H1 (cell line): ENCODE measurements at regions not wholly inside any gene's neighbourhood (a gene's known extent, or its start where the extent isn't known, plus 50 kb on each side); places are given as distances from the start of the nearest gene placed in this dataset.

Experiments
- CTCF ChIA-PET: fragments of 300-600 bp; sonication (Branson Sonifier 250); formaldehyde crosslinking; loops from one replicate; lab custom pipeline; 2021; ENCODE audit not compliant: partially characterized antibody; lab: Charles Lee
- POLR2A ChIA-PET: fragments of 300-600 bp; sonication (Branson Sonifier 250); formaldehyde crosslinking; loops from one replicate; lab custom pipeline; 2021; ENCODE audit warnings: inconsistent platforms; ENCODE audit not compliant: partially characterized antibody; lab: Charles Lee
- DNase-seq, 2 experiments: peaks; one replicate each; pipeline versions ENCODE4 v3.0.0 to v3.0.0-alpha.2; 2010 to 2022; ENCODE audit warnings: low spot score in 2 of 2, low read depth in 1 of 2, mixed read lengths in 1 of 2
- FAIRE-seq: peaks from 2 replicates; lab custom pipeline; 2011; peaks lifted over from hg19 to GRCh38; lab: Jason Lieb, UNC
- H2AFZ ChIP-seq: 2 replicates; pipeline ENCODE4 v1.8.1; 2012; ENCODE audit warnings: low read length, inconsistent platforms
- H2AK5ac ChIP-seq: 2 replicates; pipeline ENCODE4 v1.6.1; 2013; ENCODE audit warnings: low read depth, low read length
- H2BK120ac ChIP-seq: replicated peaks from 2 replicates; pipeline ENCODE3; 2013; ENCODE audit warnings: low read depth, low read length, inconsistent platforms
- H2BK12ac ChIP-seq: 2 replicates; pipeline ENCODE4 v1.6.1; 2013; ENCODE audit warnings: low read depth, low read length
- H2BK15ac ChIP-seq: 2 replicates; pipeline ENCODE4 v1.6.1; 2013; ENCODE audit warnings: low read length
- H2BK20ac ChIP-seq: 2 replicates; pipeline ENCODE4 v1.6.1; 2013; ENCODE audit warnings: low read length
- H2BK5ac ChIP-seq: 2 replicates; pipeline ENCODE4 v1.6.1; 2013; ENCODE audit warnings: low read depth, low read length
- H3K14ac ChIP-seq: 2 replicates; pipeline ENCODE4 v1.6.1; 2013; ENCODE audit warnings: inconsistent platforms; ENCODE audit not compliant: insufficient read length
- H3K18ac ChIP-seq: 2 replicates; pipeline ENCODE4 v1.6.1; 2013; ENCODE audit warnings: low read length; ENCODE audit errors: extremely low read depth
- H3K23ac ChIP-seq: 2 replicates; pipeline ENCODE4 v1.6.1; 2013; ENCODE audit warnings: inconsistent platforms; ENCODE audit not compliant: insufficient read length
- H3K23me2 ChIP-seq: 2 replicates; pipeline ENCODE4 v1.6.1; 2013; ENCODE audit warnings: low read depth, low read length
- H3K27ac ChIP-seq: 2 replicates; pipeline ENCODE4 v1.6.1; 2011; ENCODE audit warnings: low read depth, low read length, inconsistent platforms
- H3K27me3 ChIP-seq, 4 experiments: replicated peaks in 1 of 4; 1 replicate in 1 of 4; 2 replicates in 3 of 4; pipeline versions ENCODE4 v1.6.1 to v1.8.1; 2011 to 2013; ENCODE audit warnings: low read length in 3 of 4, mild to moderate bottlenecking in 3 of 4, inconsistent platforms in 2 of 4, mixed read lengths in 2 of 4, moderate library complexity in 1 of 4; ENCODE audit not compliant: control insufficient read depth in 3 of 4, insufficient read depth in 3 of 4; ENCODE audit errors: extremely low read depth in 1 of 4
- H3K36me3 ChIP-seq, 4 experiments: 2 replicates each; pipeline versions ENCODE4 v1.6.1 to v1.8.1; 2011 to 2013; ENCODE audit warnings: mild to moderate bottlenecking in 4 of 4, low read length in 3 of 4, moderate library complexity in 2 of 4, control low read depth in 1 of 4, inconsistent platforms in 1 of 4; ENCODE audit not compliant: insufficient read depth in 4 of 4, control insufficient read depth in 2 of 4
- H3K4ac ChIP-seq: replicated peaks from 2 replicates; pipeline ENCODE3; 2013; ENCODE audit warnings: low read length, low read depth, mixed read lengths, inconsistent platforms; ENCODE audit not compliant: insufficient read length
- H3K4me1 ChIP-seq, 4 experiments: replicated peaks in 1 of 4; 1 replicate in 1 of 4; 2 replicates in 3 of 4; pipeline versions ENCODE4 v1.6.1 to v1.8.1; 2011 to 2013; ENCODE audit warnings: low read length in 3 of 4, inconsistent platforms in 2 of 4, mixed read lengths in 1 of 4; ENCODE audit not compliant: insufficient read depth in 4 of 4, control insufficient read depth in 3 of 4
- H3K4me2 ChIP-seq, 2 experiments: 2 replicates each; pipeline versions ENCODE4 v1.6.1 to v1.8.1; 2011 to 2013; ENCODE audit warnings: low read depth in 2 of 2, low read length in 2 of 2, control low read depth in 1 of 2, inconsistent platforms in 1 of 2, mild to moderate bottlenecking in 1 of 2; ENCODE audit not compliant: insufficient read depth in 1 of 2
- H3K4me3 ChIP-seq, 4 experiments: fragments of 200-600, 300-600 bp in 1 of 4; sonication (generic), shearing (Covaris generic), sonication (Bioruptor Twin) in 1 of 4; 2 replicates each; pipeline versions ENCODE4 v1.5.1 to v1.8.1; 2011 to 2016; ENCODE audit warnings: low read length in 4 of 4, low read depth in 3 of 4, control low read depth in 2 of 4, inconsistent platforms in 2 of 4, mild to moderate bottlenecking in 2 of 4, mixed read lengths in 1 of 4, moderate library complexity in 1 of 4; ENCODE audit not compliant: insufficient read depth in 2 of 4; ENCODE audit errors: extremely low read depth in 1 of 4
- H3K56ac ChIP-seq: replicated peaks from 2 replicates; pipeline ENCODE3; 2013; ENCODE audit warnings: low read depth, mild to moderate bottlenecking, mixed read lengths, low read length, inconsistent platforms; ENCODE audit not compliant: insufficient read length
- H3K79me1 ChIP-seq: 2 replicates; pipeline ENCODE4 v1.6.1; 2013; ENCODE audit warnings: low read depth, low read length, control low read depth
- H3K79me2 ChIP-seq, 2 experiments: 2 replicates each; pipeline versions ENCODE4 v1.6.1 to v1.8.1; 2012 to 2013; ENCODE audit warnings: low read length in 2 of 2, mild to moderate bottlenecking in 2 of 2, inconsistent platforms in 1 of 2; ENCODE audit not compliant: insufficient read depth in 2 of 2, control insufficient read depth in 1 of 2
- H3K9ac ChIP-seq, 4 experiments: replicated peaks in 1 of 4; 1 replicate in 1 of 4; 2 replicates in 3 of 4; pipeline versions ENCODE4 v1.6.1 to v1.8.1; 2011 to 2013; ENCODE audit warnings: low read depth in 3 of 4, low read length in 3 of 4, control low read depth in 2 of 4, mild to moderate bottlenecking in 2 of 4, moderate library complexity in 2 of 4, inconsistent platforms in 1 of 4; ENCODE audit errors: extremely low read depth in 1 of 4
- H3K9me3 ChIP-seq, 2 experiments: 2 replicates each; pipeline versions ENCODE4 v1.6.1 to v1.8.1; 2012 to 2013; ENCODE audit warnings: mild to moderate bottlenecking in 2 of 2, moderate library complexity in 2 of 2, control low read depth in 1 of 2, inconsistent platforms in 1 of 2, low read depth in 1 of 2, low read length in 1 of 2, mixed read lengths in 1 of 2; ENCODE audit not compliant: insufficient read depth in 2 of 2
- H4K20me1 ChIP-seq, 2 experiments: replicated peaks in 1 of 2; 2 replicates each; pipeline versions ENCODE3 to v1.8.1; 2011 to 2013; ENCODE audit warnings: inconsistent platforms in 2 of 2, low read length in 2 of 2, mild to moderate bottlenecking in 1 of 2; ENCODE audit not compliant: insufficient read depth in 2 of 2, control insufficient read depth in 1 of 2
- H4K5ac ChIP-seq: 2 replicates; pipeline ENCODE4 v1.6.1; 2013; ENCODE audit warnings: low read length, low read depth, mixed read lengths, inconsistent platforms; ENCODE audit not compliant: insufficient read length
- H4K8ac ChIP-seq: 2 replicates; pipeline ENCODE4 v1.8.0; 2013; ENCODE audit warnings: mild to moderate bottlenecking, moderate library complexity, low read length, inconsistent platforms; ENCODE audit not compliant: insufficient read depth; ENCODE audit errors: extremely low read depth
- H4K91ac ChIP-seq: replicated peaks from 2 replicates; pipeline ENCODE3; 2013; ENCODE audit warnings: low read length, mixed read lengths, inconsistent platforms; ENCODE audit not compliant: insufficient read length
- BCL11A ChIP-seq, 2 experiments: IDR thresholded peaks; one replicate each; pipeline ENCODE4 v1.6.1; 2011; ENCODE audit warnings: low read depth in 2 of 2, low read length in 2 of 2, mild to moderate bottlenecking in 2 of 2
- CBX5 ChIP-seq: fragments of 300-800, 300-1000 bp; sonication (generic); IDR thresholded peaks from 2 replicates; pipeline ENCODE4 v1.7.1; 2016; ENCODE audit warnings: antibody characterized with exemption, low read length, low read depth
- EGR1 ChIP-seq: IDR thresholded peaks from 2 replicates; pipeline ENCODE4 v1.6.1; 2011; ENCODE audit warnings: low read depth, low read length, borderline replicate concordance
- EZH2 ChIP-seq: fragments of 200-600 bp; sonication (generic); IDR thresholded peaks from 2 replicates; pipeline ENCODE4 v1.7.1; 2012; ENCODE audit warnings: low read depth, mild to moderate bottlenecking, moderate library complexity, low read length, inconsistent platforms; ENCODE audit not compliant: severe bottlenecking
- FOSL1 ChIP-seq: IDR thresholded peaks from 2 replicates; pipeline ENCODE4 v1.6.1; 2011; ENCODE audit warnings: mild to moderate bottlenecking, low read depth, low read length, moderate library complexity; ENCODE audit not compliant: insufficient read depth
- HDAC2 ChIP-seq, 2 experiments: fragments of 300-600 bp in 1 of 2; sonication (generic) in 1 of 2; IDR thresholded peaks; 2 replicates each; pipeline ENCODE4 v1.6.1; 2011 to 2012; ENCODE audit warnings: low read depth in 2 of 2, low read length in 2 of 2, mild to moderate bottlenecking in 2 of 2, moderate library complexity in 2 of 2, borderline replicate concordance in 1 of 2, inconsistent platforms in 1 of 2
- JUN ChIP-seq: IDR thresholded peaks from 2 replicates; pipeline ENCODE4 v1.6.1; 2011; ENCODE audit warnings: low read depth, mild to moderate bottlenecking, improper control_type of control experiment, low read length
- RXRA ChIP-seq: IDR thresholded peaks from 2 replicates; pipeline ENCODE4 v1.6.1; 2011; ENCODE audit warnings: low read depth, mild to moderate bottlenecking, low read length, moderate library complexity; ENCODE audit not compliant: insufficient read depth
- SAP30 ChIP-seq: fragments of 300-600 bp; sonication (generic); IDR thresholded peaks from 2 replicates; pipeline ENCODE4 v1.7.1; 2012; ENCODE audit warnings: low read length, moderate library complexity, mild to moderate bottlenecking, inconsistent platforms; ENCODE audit not compliant: insufficient read depth, insufficient replicate concordance
- SIN3A ChIP-seq, 2 experiments: IDR thresholded peaks in 1 of 2; conservative IDR thresholded peaks in 1 of 2; 2 replicates each; pipeline ENCODE4 v1.6.1; 2011 to 2012; ENCODE audit warnings: low read length in 2 of 2, improper control_type of control experiment in 1 of 2, low read depth in 1 of 2, mild to moderate bottlenecking in 1 of 2
- SP2 ChIP-seq: IDR thresholded peaks from 2 replicates; pipeline ENCODE4 v1.6.1; 2012; ENCODE audit warnings: mild to moderate bottlenecking, low read length, inconsistent platforms
- TAF7 ChIP-seq: optimal IDR thresholded peaks from 2 replicates; pipeline ENCODE3; 2011; ENCODE audit warnings: low read depth, mild to moderate bottlenecking, inconsistent platforms, low read length, moderate library complexity, borderline replicate concordance
- TEAD4 ChIP-seq: IDR thresholded peaks from 2 replicates; pipeline ENCODE4 v1.6.1; 2012; ENCODE audit warnings: low read depth, low read length, inconsistent platforms, mixed read lengths
- WGBS, 2 experiments: shearing (Covaris generic) in 1 of 2; methylation state at CpG; one replicate each; pipeline versions ENCODE4 v1.1.6 to v1.1.7; 2013 to 2015; ENCODE audit warnings: low lambda C conversion rate in 2 of 2, mixed read lengths in 2 of 2, inconsistent platforms in 1 of 2, low coverage in 1 of 2, missing lambda C conversion rate in 1 of 2; ENCODE audit not compliant: insufficient replicate concordance in 2 of 2, insufficient coverage in 1 of 2, insufficient read length in 1 of 2; ENCODE audit errors: extremely low coverage in 1 of 2, missing lambda C conversion rate in 1 of 2; 5-methylcytosine and 5-hydroxymethylcytosine counted together

- H3K27me3 ChIP-seq = peaks cover 0 to 2% (median 0%) of the 10 kb centered on the region in 4 experiments; a peak in 1 of 7 replicates
- POLR2A ChIA-PET = no interaction called here
- no peak overlapping the region for H2BK5ac ChIP-seq
- H3K9ac ChIP-seq = no peak overlapping the region
- FAIRE-seq = no peak
- no peak overlapping the region for H3K18ac ChIP-seq
- H3K4me1 ChIP-seq = peaks cover 0 to 6% (median 0%) of the 10 kb centered on the region in 4 experiments; a peak in 1 of 7 replicates
- H3K23ac ChIP-seq = no peak overlapping the region
- no peaks in the 10 kb centered on the region for H3K36me3 ChIP-seq
- no peak overlapping the region for H2BK120ac ChIP-seq
- no peaks in the 10 kb centered on the region for H4K20me1 ChIP-seq
- no peaks in the 10 kb centered on the region for H3K79me2 ChIP-seq
- no peak overlapping the region for H3K14ac ChIP-seq
- no peak overlapping the region for H3K27ac ChIP-seq
- no peak overlapping the region for H2BK12ac ChIP-seq
- H3K9me3 ChIP-seq = peaks cover 4 to 7% of the 10 kb centered on the region in 2 experiments; a peak in 1 of 4 replicates
- no peak overlapping the region for H4K5ac ChIP-seq
- H3K79me1 ChIP-seq = no peaks in the 10 kb centered on the region
- WGBS, 2 experiments = 80% methylated on average over 1 of the region's 1 CpG; no CpG with 5 or more reads in 1 of the 2 experiments
- H2AFZ ChIP-seq = no peak overlapping the region
- H2BK15ac ChIP-seq = no peak overlapping the region
- no peak overlapping the region for H3K4me3 ChIP-seq
- no peak overlapping the region for H2BK20ac ChIP-seq
- no peak for DNase-seq
- no peak overlapping the region for H4K8ac ChIP-seq
- no peak overlapping the region for H3K4me2 ChIP-seq
- H3K23me2 ChIP-seq = no peaks in the 10 kb centered on the region; the same call in 1 of the 2 replicates
- H4K91ac ChIP-seq = no peak overlapping the region
- H2AK5ac ChIP-seq = no peak overlapping the region
- no peak overlapping the region for H3K4ac ChIP-seq
- CTCF ChIA-PET = interaction anchor here (0.6 to 5.9 kb wide), 18 partner anchors 9 to 322 kb away, joined by 3 to 74 read pairs (median 5); partner anchors contain the start of gene TBXT
- H3K56ac ChIP-seq = no peak overlapping the region
- TF ChIP-seq JUN (no peak), FOSL1 (no peak), BCL11A (IDR thresholded peaks at IDR 0.05; ENCODE audit: low read depth in 2 of 2, low read length in 2 of 2) (no peak), TAF7 (no peak), HDAC2 (IDR thresholded peaks at IDR 0.05; ENCODE audit: borderline replicate concordance in 1 of 2, low read depth in 2 of 2, low read length in 2 of 2) (no peak), SIN3A (conservative IDR thresholded peaks at IDR 0.05 in 1 of 2, IDR thresholded peaks at IDR 0.05 in 1 of 2; ENCODE audit: low read depth in 1 of 2, low read length in 2 of 2) (no peak), SAP30 (no peak), SP2 (no peak), TEAD4 (no peak), EGR1 (no peak), EZH2 (no peak), RXRA (no peak), CBX5 (no peak)
Observed at GRCh38 chr6:165886169-165886568, 223.1 kb upstream of the PDE10A start.
